Endothelial cell of umbilical vein (primary cell): ENCODE measurements at regions not wholly inside any gene's neighbourhood (a gene's known extent, or its start where the extent isn't known, plus 50 kb on each side); places are given as distances from the start of the nearest gene placed in this dataset.

Source experiments
- BruUV-seq: library from RNA; stranded (reverse); fragments of 400-500 nt; replicated peaks from 2 replicates; lab custom pipeline; 2021; lab: Mats Ljungman, UMichigan
- CTCF ChIA-PET: fragments of 300-600, 350-600 bp; sonication (Branson Sonifier 250); formaldehyde crosslinking; loops from one replicate; lab custom pipeline; 2021; ENCODE audit warnings: antibody characterized with exemption, inconsistent platforms; lab: Charles Lee
- POLR2A ChIA-PET: fragments of 300-600, 350-600 bp; sonication (Branson Sonifier 250); formaldehyde crosslinking; loops from one replicate; lab custom pipeline; 2021; ENCODE audit warnings: antibody characterized with exemption, inconsistent platforms; lab: Charles Lee
- DNase-seq: peaks from one replicate; pipeline ENCODE4 v3.0.0-alpha.2; 2011; ENCODE audit warnings: low read depth, low spot score
- FAIRE-seq: peaks from 2 replicates; lab custom pipeline; 2011; peaks lifted over from hg19 to GRCh38; lab: Jason Lieb, UNC
- H2AFZ ChIP-seq: 2 replicates; pipeline ENCODE4 v1.6.0; 2012; ENCODE audit warnings: low read depth, low read length, control low read depth, inconsistent platforms
- H3K27ac ChIP-seq: 2 replicates; pipeline ENCODE4 v1.5.1; 2011; ENCODE audit warnings: low read depth, mild to moderate bottlenecking, control low read depth, low read length, moderate library complexity; ENCODE audit not compliant: insufficient read depth
- H3K27me3 ChIP-seq, 2 experiments: 2 replicates each; pipeline versions ENCODE4 v1.6.0 to v1.6.1; 2011; ENCODE audit warnings: low read length in 2 of 2, mixed read lengths in 1 of 2; ENCODE audit not compliant: control insufficient read depth in 2 of 2, insufficient read depth in 2 of 2
- H3K36me3 ChIP-seq, 2 experiments: 2 replicates in 1 of 2; 3 replicates in 1 of 2; pipeline ENCODE4 v1.5.1; 2011; ENCODE audit warnings: low read length in 2 of 2, mild to moderate bottlenecking in 1 of 2, moderate library complexity in 1 of 2; ENCODE audit not compliant: control insufficient read depth in 2 of 2, insufficient read depth in 2 of 2; ENCODE audit errors: extremely low read depth in 1 of 2
- H3K4me1 ChIP-seq: 3 replicates; pipeline ENCODE4 v1.5.1; 2011; ENCODE audit warnings: mild to moderate bottlenecking, low read length; ENCODE audit not compliant: control insufficient read depth, insufficient read depth; ENCODE audit errors: extremely low read depth
- H3K4me2 ChIP-seq: 2 replicates; pipeline ENCODE4 v1.6.1; 2011; ENCODE audit warnings: low read length, control low read depth, mixed read lengths; ENCODE audit not compliant: insufficient read depth
- H3K4me3 ChIP-seq, 3 experiments: fragments of 200-600 bp in 1 of 3; sonication (generic), shearing (Covaris generic) in 1 of 3; replicated peaks in 1 of 3; 2 replicates each; pipeline ENCODE4 v1.5.1; 2011 to 2016; ENCODE audit warnings: control low read depth in 3 of 3, low read length in 3 of 3, mild to moderate bottlenecking in 2 of 3, inconsistent platforms in 1 of 3, low read depth in 1 of 3, moderate library complexity in 1 of 3; ENCODE audit not compliant: insufficient read depth in 1 of 3
- H3K79me2 ChIP-seq: 2 replicates; pipeline ENCODE4 v1.6.0; 2012; ENCODE audit warnings: low read length, inconsistent platforms; ENCODE audit not compliant: control insufficient read depth, insufficient read depth
- H3K9ac ChIP-seq: replicated peaks from 2 replicates; pipeline ENCODE3; 2011; ENCODE audit warnings: low read length, control low read depth; ENCODE audit not compliant: insufficient read depth; ENCODE audit errors: extremely low read depth
- H3K9me1 ChIP-seq: replicated peaks from 3 replicates; pipeline ENCODE4 v1.6.0; 2011; ENCODE audit warnings: mild to moderate bottlenecking, low read length; ENCODE audit not compliant: control insufficient read depth, insufficient read depth; ENCODE audit errors: extremely low read depth
- H3K9me3 ChIP-seq: replicated peaks from 2 replicates; pipeline ENCODE4 v1.5.1; 2012; ENCODE audit warnings: low read length, inconsistent platforms; ENCODE audit not compliant: control insufficient read depth, insufficient read depth
- H4K20me1 ChIP-seq: replicated peaks from 2 replicates; pipeline ENCODE3; 2011; ENCODE audit warnings: mild to moderate bottlenecking, low read length; ENCODE audit not compliant: control insufficient read depth, insufficient read depth; ENCODE audit errors: extremely low read depth
- CTCF ChIP-seq, 2 donors: IDR thresholded peaks; 1 replicate in 1 of 2; 2 replicates in 1 of 2; pipeline ENCODE4 v1.5.1; 2011; ENCODE audit warnings: low read length in 2 of 2, mild to moderate bottlenecking in 2 of 2, moderate library complexity in 2 of 2, control low read depth in 1 of 2, inconsistent platforms in 1 of 2, low read depth in 1 of 2; ENCODE audit not compliant: insufficient read depth in 1 of 2; ENCODE audit errors: extremely low read depth in 1 of 2
- EZH2 ChIP-seq: IDR thresholded peaks from 2 replicates; pipeline ENCODE4 v1.6.1; 2012; ENCODE audit warnings: borderline replicate concordance, low read depth, mild to moderate bottlenecking, moderate library complexity, low read length, inconsistent platforms; ENCODE audit not compliant: severe bottlenecking
- FOS ChIP-seq: IDR thresholded peaks from 2 replicates; pipeline ENCODE4 v1.6.1; 2011; ENCODE audit warnings: mild to moderate bottlenecking, low read length, moderate library complexity, borderline replicate concordance; ENCODE audit not compliant: insufficient read depth
- GATA2 ChIP-seq: IDR thresholded peaks from 2 replicates; pipeline ENCODE4 v1.7.0; 2011; ENCODE audit warnings: low read depth, mild to moderate bottlenecking, moderate library complexity, mixed read lengths, low read length; ENCODE audit not compliant: insufficient read length, insufficient read depth
- JUN ChIP-seq: IDR thresholded peaks from 2 replicates; pipeline ENCODE4 v1.6.1; 2011; ENCODE audit warnings: borderline replicate concordance, low read depth; ENCODE audit not compliant: insufficient read length, insufficient read depth
- MAX ChIP-seq: IDR thresholded peaks from 2 replicates; pipeline ENCODE4 v1.6.1; 2011; ENCODE audit not compliant: insufficient read depth, insufficient read length
- MYC ChIP-seq: IDR thresholded peaks from one replicate; pipeline ENCODE4 v1.6.1; 2011; ENCODE audit warnings: mild to moderate bottlenecking, low read depth, low read length
- POLR2A ChIP-seq: IDR thresholded peaks from 2 replicates; pipeline ENCODE4 v1.6.1; 2012; ENCODE audit warnings: low read depth, mild to moderate bottlenecking, control low read depth, low read length
- POLR2AphosphoS5 ChIP-seq: IDR thresholded peaks from 2 replicates; pipeline ENCODE4 v1.6.1; 2012; ENCODE audit warnings: low read depth, mild to moderate bottlenecking, control low read depth, low read length, moderate library complexity; ENCODE audit not compliant: insufficient read depth
- dilution Hi-C: fragments of 300-500 bp; cut with MboI; formaldehyde crosslinking; loops from one replicate; pipeline ENCODE4 v1.15.0; 2019; ENCODE audit warnings: low sequenced_read_pairs; ENCODE audit not compliant: extremely low pct_ligation_motif_present
- intact Hi-C: fragments of 100-400 bp; cut with micrococcal nuclease; formaldehyde crosslinking; loops from one replicate; pipeline ENCODE4 v1.10.0; 2022

- no TSS peak for BruUV-seq
- no peak overlapping the region for H3K4me2 ChIP-seq
- POLR2A ChIA-PET = no interaction called here
- TF ChIP-seq JUN = no peak
- no peak for TF ChIP-seq FOS
- TF ChIP-seq MYC = no peak
- no peak for TF ChIP-seq MAX
- TF ChIP-seq CTCF (IDR thresholded peaks at IDR 0.05; ENCODE audit: extremely low read depth in 1 of 2, insufficient read depth in 1 of 2, low read depth in 1 of 2, low read length in 2 of 2) = no peak
- no peak for TF ChIP-seq POLR2A
- TF ChIP-seq GATA2 = no peak
- no peak for TF ChIP-seq POLR2AphosphoS5
- no peak for TF ChIP-seq EZH2
- no peak overlapping the region for H3K4me3 ChIP-seq
- H3K27ac ChIP-seq = no peak overlapping the region
- no peaks in the 10 kb centered on the region for H3K27me3 ChIP-seq
- CTCF ChIA-PET = no interaction called here
- dilution Hi-C loops = no loop called here
- H3K9me3 ChIP-seq = no peaks in the 10 kb centered on the region
- no peaks in the 10 kb centered on the region for H3K4me1 ChIP-seq
- no peak overlapping the region for H2AFZ ChIP-seq
- intact Hi-C loops = no loop called here
- no peaks in the 10 kb centered on the region for H3K9me1 ChIP-seq
- no peaks in the 10 kb centered on the region for H3K79me2 ChIP-seq
- no peaks in the 10 kb centered on the region for H3K36me3 ChIP-seq
- H3K9ac ChIP-seq = no peak overlapping the region
- DNase-seq (no peak), FAIRE-seq (no peak)
- H4K20me1 ChIP-seq = no peaks in the 10 kb centered on the region
Measured at GRCh38 chr11:100545556-100545955, 141.5 kb upstream of the ARHGAP42 start.
